Mesenchymal stem cell (in vitro differentiated cells and primary cell): ENCODE measurements at regions not wholly inside any gene's neighbourhood (a gene's known extent, or its start where the extent isn't known, plus 50 kb on each side); places are given as distances from the start of the nearest gene placed in this dataset.

Source experiments
- DNase-seq: peaks from one replicate; pipeline ENCODE4 v3.0.0-alpha.2; 2013
- H2AFZ ChIP-seq: one replicate; pipeline ENCODE4 v1.6.1; 2013; ENCODE audit warnings: low read depth, mild to moderate bottlenecking, control low read depth, inconsistent platforms, low read length, moderate library complexity
- H2AK5ac ChIP-seq: 2 replicates; pipeline ENCODE4 v1.6.1; 2013; ENCODE audit warnings: low read length, moderate library complexity, mild to moderate bottlenecking, inconsistent platforms; ENCODE audit not compliant: severe bottlenecking
- H2BK120ac ChIP-seq: one replicate; pipeline ENCODE4 v1.6.1; 2013; ENCODE audit warnings: low read depth, mild to moderate bottlenecking, inconsistent platforms, low read length, moderate library complexity
- H2BK12ac ChIP-seq, 2 experiments: one replicate each; pipeline ENCODE4 v1.6.1; 2013; ENCODE audit warnings: inconsistent platforms in 2 of 2, low read length in 2 of 2, mild to moderate bottlenecking in 2 of 2, moderate library complexity in 2 of 2, control low read depth in 1 of 2
- H2BK15ac ChIP-seq: one replicate; pipeline ENCODE4 v1.6.1; 2013; ENCODE audit warnings: mild to moderate bottlenecking, low read depth, inconsistent platforms; ENCODE audit not compliant: poor library complexity, severe bottlenecking
- H2BK5ac ChIP-seq: 2 replicates; pipeline ENCODE4 v1.6.1; 2013; ENCODE audit warnings: low read depth, mild to moderate bottlenecking, low read length, control low read depth, inconsistent platforms; ENCODE audit not compliant: poor library complexity, severe bottlenecking
- H3K14ac ChIP-seq, 2 experiments: one replicate each; pipeline ENCODE4 v1.6.1; 2013; ENCODE audit warnings: inconsistent platforms in 2 of 2, low read length in 2 of 2, control low read depth in 1 of 2, mild to moderate bottlenecking in 1 of 2, moderate library complexity in 1 of 2
- H3K18ac ChIP-seq, 2 experiments: one replicate each; pipeline ENCODE4 v1.6.1; 2013; ENCODE audit warnings: inconsistent platforms in 2 of 2, low read length in 2 of 2, control low read depth in 1 of 2, low read depth in 1 of 2, mild to moderate bottlenecking in 1 of 2
- H3K23ac ChIP-seq, 2 experiments: one replicate each; pipeline ENCODE4 v1.6.1; 2013; ENCODE audit warnings: inconsistent platforms in 2 of 2, low read length in 2 of 2, mild to moderate bottlenecking in 2 of 2, moderate library complexity in 2 of 2, control low read depth in 1 of 2
- H3K27ac ChIP-seq: 2 replicates; pipeline ENCODE4 v1.5.1; 2013; ENCODE audit warnings: mild to moderate bottlenecking, moderate library complexity, low read length, control low read depth, inconsistent platforms; ENCODE audit not compliant: poor library complexity, severe bottlenecking
- H3K27me3 ChIP-seq, 2 experiments: 2 replicates each; pipeline versions ENCODE4 v1.6.1 to v1.7.0; 2013; ENCODE audit warnings: low read length in 2 of 2, mild to moderate bottlenecking in 2 of 2, moderate library complexity in 2 of 2, control low read depth in 1 of 2, inconsistent platforms in 1 of 2; ENCODE audit not compliant: control insufficient read depth in 1 of 2, insufficient read depth in 1 of 2
- H3K36me3 ChIP-seq, 2 experiments: 2 replicates each; pipeline versions ENCODE4 v1.6.1 to v1.7.0; 2013; ENCODE audit warnings: low read length in 2 of 2, control low read depth in 1 of 2, inconsistent platforms in 1 of 2, low read depth in 1 of 2, mild to moderate bottlenecking in 1 of 2; ENCODE audit not compliant: insufficient read depth in 2 of 2, control insufficient read depth in 1 of 2
- H3K4ac ChIP-seq, 2 experiments: one replicate each; pipeline ENCODE4 v1.6.1; 2013; ENCODE audit warnings: inconsistent platforms in 2 of 2, low read length in 2 of 2, mild to moderate bottlenecking in 2 of 2, moderate library complexity in 2 of 2, control low read depth in 1 of 2, low read depth in 1 of 2
- H3K4me1 ChIP-seq: 2 replicates; pipeline ENCODE4 v1.6.1; 2013; ENCODE audit warnings: low read depth, low read length, control low read depth; ENCODE audit not compliant: control insufficient read depth, insufficient read depth
- H3K4me2 ChIP-seq: 2 replicates; pipeline ENCODE4 v1.6.1; 2013; ENCODE audit warnings: low read length, mild to moderate bottlenecking, inconsistent platforms; ENCODE audit not compliant: poor library complexity, severe bottlenecking
- H3K4me3 ChIP-seq, 2 experiments: 2 replicates each; pipeline versions ENCODE4 v1.5.1 to v1.7.0; 2013; ENCODE audit warnings: low read length in 2 of 2, mild to moderate bottlenecking in 2 of 2, control low read depth in 1 of 2, low read depth in 1 of 2; ENCODE audit not compliant: insufficient read depth in 1 of 2
- H3K79me1 ChIP-seq: replicated peaks from 2 replicates; pipeline ENCODE4 v1.6.1; 2013; ENCODE audit warnings: mild to moderate bottlenecking, control low read depth, low read length, inconsistent platforms; ENCODE audit not compliant: poor library complexity, severe bottlenecking
- H3K9ac ChIP-seq: 2 replicates; pipeline ENCODE4 v1.7.0; 2013; ENCODE audit warnings: mild to moderate bottlenecking, low read length, moderate library complexity
- H3K9me3 ChIP-seq: 2 replicates; pipeline ENCODE4 v1.7.0; 2013; ENCODE audit warnings: mild to moderate bottlenecking, low read length; ENCODE audit not compliant: control insufficient read depth
- H4K8ac ChIP-seq: one replicate; pipeline ENCODE4 v1.6.1; 2013; ENCODE audit warnings: inconsistent platforms, mild to moderate bottlenecking, low read length, moderate library complexity
- H4K91ac ChIP-seq: one replicate; pipeline ENCODE4 v1.6.1; 2013; ENCODE audit warnings: mild to moderate bottlenecking, low read length, inconsistent platforms
- WGBS: methylation state at CpG from one replicate; pipeline ENCODE4 v1.1.7; 2013; ENCODE audit warnings: mixed read lengths; 5-methylcytosine and 5-hydroxymethylcytosine counted together

DNA sequence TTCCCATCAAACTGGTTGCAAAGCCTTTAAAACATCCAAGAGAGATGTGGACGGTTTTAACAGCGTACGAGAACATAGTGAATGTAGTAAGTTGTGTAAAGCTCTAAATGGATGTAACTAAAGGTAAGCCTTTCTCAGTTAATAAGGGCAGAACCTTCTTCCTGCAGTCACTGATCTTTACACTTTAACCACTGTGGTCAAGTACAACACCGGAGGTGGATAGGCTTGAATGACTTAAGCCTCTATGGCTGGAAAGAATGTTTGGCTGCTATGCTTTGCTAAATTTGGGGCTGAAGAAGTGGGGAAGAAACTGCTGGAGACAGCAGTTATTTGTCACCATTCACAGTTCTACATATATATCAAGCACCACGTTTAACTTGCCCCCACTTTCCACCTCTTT, 285.1 kb upstream of the FMR1 start:
- H2BK15ac ChIP-seq, result no peak overlapping the region
- no peak overlapping the region for H2AFZ ChIP-seq
- H3K4me3 ChIP-seq, result no peak overlapping the region
- no peaks in the 10 kb centered on the region for H3K36me3 ChIP-seq
- H4K91ac ChIP-seq, result no peak overlapping the region
- DNase-seq, result no peak
- H2BK5ac ChIP-seq, result no peak overlapping the region
- WGBS, result 75% methylated on average over 4 of the region's 5 CpGs
- H3K27me3 ChIP-seq, result no peaks in the 10 kb centered on the region
- no peak overlapping the region for H3K23ac ChIP-seq
- H2AK5ac ChIP-seq, result no peak overlapping the region
- no peak overlapping the region for H2BK120ac ChIP-seq
- no peaks in the 10 kb centered on the region for H3K79me1 ChIP-seq
- no peak overlapping the region for H3K4ac ChIP-seq
- no peaks in the 10 kb centered on the region for H3K4me1 ChIP-seq
- H3K4me2 ChIP-seq, result no peak overlapping the region
- H2BK12ac ChIP-seq, result no peak overlapping the region
- no peaks in the 10 kb centered on the region for H3K9me3 ChIP-seq
- no peak overlapping the region for H3K14ac ChIP-seq
- no peak overlapping the region for H3K9ac ChIP-seq
- H4K8ac ChIP-seq, result no peak overlapping the region
- no peak overlapping the region for H3K27ac ChIP-seq
- no peak overlapping the region for H3K18ac ChIP-seq

DNA sequence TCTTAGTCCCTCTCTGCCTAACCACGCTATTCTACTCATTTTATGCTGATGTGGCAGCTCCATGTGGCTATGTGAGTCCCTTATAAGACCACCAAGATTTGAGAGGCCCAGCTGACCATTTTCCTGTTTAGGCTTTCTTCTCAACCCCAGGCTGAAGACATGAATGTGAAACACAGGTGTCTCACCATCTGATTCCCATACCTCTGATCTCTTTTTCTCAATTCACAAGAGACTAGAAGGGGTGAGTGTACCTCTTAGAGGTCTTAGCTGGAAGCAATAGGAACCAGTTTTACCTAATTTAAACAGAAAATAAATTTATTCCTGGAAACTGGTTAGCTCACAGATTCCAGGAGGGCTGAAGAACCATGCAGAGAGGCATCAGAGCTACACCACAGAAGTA, 276.5 kb upstream of the FMR1 start:
- Histone ChIP-seq H3K23ac (no peak overlapping the region), H3K4me1 (no peaks in the 10 kb centered on the region), H2AK5ac (no peak overlapping the region), H3K27ac (no peak overlapping the region), H3K14ac (no peak overlapping the region), H3K79me1 (no peaks in the 10 kb centered on the region), H2AFZ (no peak overlapping the region), H3K36me3 (no peaks in the 10 kb centered on the region), H2BK5ac (no peak overlapping the region), H3K27me3 (no peaks in the 10 kb centered on the region), H3K9me3 (no peaks in the 10 kb centered on the region), H3K9ac (no peak overlapping the region), H3K4me2 (no peak overlapping the region), H3K4ac (no peak overlapping the region), H4K91ac (no peak overlapping the region), H2BK120ac (no peak overlapping the region), H2BK15ac (no peak overlapping the region), H3K18ac (no peak overlapping the region), H4K8ac (no peak overlapping the region), H3K4me3 (no peak overlapping the region), H2BK12ac (no peak overlapping the region)
- no peak for DNase-seq
- 89% methylated on average over 1 of the region's 1 CpG for WGBS

- H2AK5ac ChIP-seq, result no peak overlapping the region
- no peak overlapping the region for H3K18ac ChIP-seq
- no peaks in the 10 kb centered on the region for H3K79me1 ChIP-seq
- 76% methylated on average over 7 of the region's 7 CpGs for WGBS
- H2BK15ac ChIP-seq, result no peak overlapping the region
- H3K4me3 ChIP-seq, result no peak overlapping the region
- no peak overlapping the region for H3K4ac ChIP-seq
- H4K91ac ChIP-seq, result no peak overlapping the region
- no peak overlapping the region for H2BK5ac ChIP-seq
- H3K9me3 ChIP-seq, result no peaks in the 10 kb centered on the region
- H4K8ac ChIP-seq, result no peak overlapping the region
- no peak overlapping the region for H2AFZ ChIP-seq
- no peak overlapping the region for H3K4me2 ChIP-seq
- no peak for DNase-seq
- no peak overlapping the region for H2BK120ac ChIP-seq
- no peak overlapping the region for H3K27ac ChIP-seq
- no peaks in the 10 kb centered on the region for H3K27me3 ChIP-seq
- no peak overlapping the region for H3K23ac ChIP-seq
- no peak overlapping the region for H2BK12ac ChIP-seq
- H3K9ac ChIP-seq, result no peak overlapping the region
- no peak overlapping the region for H3K14ac ChIP-seq
- no peaks in the 10 kb centered on the region for H3K36me3 ChIP-seq
- H3K4me1 ChIP-seq, result no peaks in the 10 kb centered on the region
These were observed 274.5 kb upstream of the FMR1 start for GRCh38 chrX:147637190-147637589.

GRCh38 chrX:147646949-147647723, 264.6 kb upstream of the FMR1 start:
- H3K18ac ChIP-seq, result no peak overlapping the region
- no peak overlapping the region for H3K9ac ChIP-seq
- H2AFZ ChIP-seq, result no peak overlapping the region
- no peaks in the 10 kb centered on the region for H3K4me1 ChIP-seq
- H2BK5ac ChIP-seq, result no peak overlapping the region
- H2BK15ac ChIP-seq, result no peak overlapping the region
- H3K27ac ChIP-seq, result no peak overlapping the region
- no peak overlapping the region for H3K14ac ChIP-seq
- no peak for DNase-seq
- H3K9me3 ChIP-seq, result peaks cover 6% of the 10 kb centered on the region
- no peak overlapping the region for H2BK120ac ChIP-seq
- no peak overlapping the region for H3K4me3 ChIP-seq
- H3K4me2 ChIP-seq, result no peak overlapping the region
- no peak overlapping the region for H4K8ac ChIP-seq
- no peak overlapping the region for H4K91ac ChIP-seq
- H2AK5ac ChIP-seq, result no peak overlapping the region
- H3K23ac ChIP-seq, result no peak overlapping the region
- no peaks in the 10 kb centered on the region for H3K79me1 ChIP-seq
- H3K27me3 ChIP-seq, result no peaks in the 10 kb centered on the region
- no peak overlapping the region for H3K4ac ChIP-seq
- WGBS, result 74% methylated on average over 4 of the region's 4 CpGs
- no peak overlapping the region for H2BK12ac ChIP-seq
- H3K36me3 ChIP-seq, result no peaks in the 10 kb centered on the region
